CD1c-positive myeloid dendritic cell (primary cell): ENCODE measurements at regions not wholly inside any gene's neighbourhood (a gene's known extent, or its start where the extent isn't known, plus 50 kb on each side); places are given as distances from the start of the nearest gene placed in this dataset.
"Not testable (repeated sequence)": the region's sequence is repeated elsewhere in the genome, so short reads cannot be mapped to it uniquely, and the experiment has no call there.

Source experiments
- DNase-seq: peaks from one replicate; pipeline ENCODE4 v3.0.0-alpha.2; 2016; ENCODE audit errors: extremely low spot score

DNA sequence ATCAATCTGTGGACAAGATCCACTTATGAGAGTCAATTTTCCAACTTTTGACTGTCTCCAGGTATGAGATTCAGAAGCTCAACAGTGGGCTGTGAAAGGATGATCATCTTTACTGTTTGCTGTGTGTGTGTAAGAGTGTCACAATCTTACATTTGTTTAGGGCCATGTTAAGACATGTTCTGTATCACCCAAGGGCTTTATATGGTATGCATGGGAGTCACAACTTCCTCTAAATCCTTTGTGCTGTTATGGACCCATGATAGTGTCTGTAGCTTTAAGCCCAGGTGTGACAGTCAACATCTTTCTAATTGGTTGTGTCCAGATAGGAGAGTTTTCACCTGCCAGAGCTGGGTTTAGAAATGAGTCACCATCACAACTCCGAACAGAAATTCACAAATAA lies 70.2 kb downstream of the ZNF726 start:
- not testable (repeated sequence) for DNase-seq

- DNase-seq, result no peak
Measured at GRCh38 chr19:23986623-23987022, 71.9 kb downstream of the ZNF726 start.

DNA sequence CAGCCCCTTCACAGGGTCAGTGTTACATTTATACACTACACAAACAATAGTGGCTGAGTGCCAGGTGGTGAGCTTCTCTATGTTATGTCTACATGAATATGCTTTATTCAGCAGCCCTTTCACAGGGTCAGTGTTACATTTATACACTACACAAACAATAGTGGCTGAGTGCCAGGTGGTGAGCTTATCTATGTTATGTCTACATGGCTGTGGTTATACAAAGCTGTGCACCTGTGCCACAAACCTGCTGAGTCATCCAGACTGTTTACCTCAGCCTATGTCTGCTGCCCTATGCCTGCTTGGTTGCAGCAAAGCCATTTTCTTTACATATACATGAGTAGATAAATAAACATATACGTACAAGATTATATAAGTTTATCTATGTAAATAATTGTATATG lies 76.5 kb downstream of the ZNF726 start:
- DNase-seq, result no peak

DNA sequence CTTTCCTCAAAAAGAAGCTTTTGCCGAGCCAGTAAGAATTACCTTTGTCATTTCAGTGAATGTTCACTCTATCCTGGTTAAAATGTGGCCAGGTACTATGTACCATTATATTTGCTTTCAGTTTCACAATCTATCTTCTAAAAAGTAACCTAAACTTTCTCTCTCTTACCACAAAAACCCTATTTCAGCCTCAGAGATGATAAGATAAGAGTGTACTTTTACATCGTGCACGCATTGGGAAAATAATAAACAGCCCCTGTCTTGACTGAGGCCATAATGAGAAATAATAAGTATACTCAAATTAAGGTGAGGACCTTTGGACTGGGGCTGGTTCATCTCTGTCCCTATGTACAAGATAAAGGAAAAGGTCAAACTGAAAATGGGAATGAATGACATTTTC lies 77.7 kb downstream of the ZNF726 start:
- DNase-seq, result no peak

DNA sequence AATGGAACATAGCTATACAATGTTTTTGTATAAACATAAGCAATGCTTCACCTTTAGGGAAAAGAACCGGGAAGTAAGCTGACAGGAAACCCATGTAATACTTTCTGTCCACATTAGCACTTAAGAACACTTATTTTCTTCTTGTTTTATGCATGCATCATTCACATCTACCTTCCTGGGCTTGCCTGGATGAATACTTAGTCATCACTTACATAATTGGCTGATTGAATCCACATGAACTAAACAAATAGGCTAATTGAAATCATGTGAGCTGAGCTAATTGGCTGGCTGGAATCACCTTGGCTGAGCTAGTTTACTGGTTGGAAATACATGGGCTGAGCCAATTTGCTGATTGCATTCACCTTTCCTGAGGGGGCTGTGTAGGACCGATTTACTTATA lies 78.8 kb downstream of the ZNF726 start:
- no peak for DNase-seq

- DNase-seq, result no peak
Measured at GRCh38 chr19:23996549-23996948, 81.9 kb downstream of the ZNF726 start.

DNA sequence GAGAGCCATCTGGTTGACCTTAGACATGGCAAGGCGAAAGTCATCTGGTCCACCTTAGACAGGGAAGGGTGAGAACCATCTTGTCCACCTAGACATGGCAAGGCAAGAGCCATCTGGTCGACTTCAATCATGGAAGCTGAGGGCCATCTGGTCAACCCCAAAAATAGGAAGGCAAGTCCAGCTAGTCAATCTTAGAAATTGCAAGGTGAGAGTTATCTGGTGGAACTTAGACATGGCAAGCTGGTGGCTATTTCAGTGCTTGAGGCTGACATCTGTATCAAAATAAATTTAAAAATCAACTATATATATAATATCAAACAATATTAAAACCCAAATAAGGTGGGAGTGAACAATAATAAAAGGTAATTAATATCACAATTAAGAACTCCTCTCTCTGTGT lies 83.9 kb downstream of the ZNF726 start:
- no peak for DNase-seq

GRCh38 chr19:23999821-24000610 lies 85.3 kb downstream of the ZNF726 start:
- no peak for DNase-seq

DNA sequence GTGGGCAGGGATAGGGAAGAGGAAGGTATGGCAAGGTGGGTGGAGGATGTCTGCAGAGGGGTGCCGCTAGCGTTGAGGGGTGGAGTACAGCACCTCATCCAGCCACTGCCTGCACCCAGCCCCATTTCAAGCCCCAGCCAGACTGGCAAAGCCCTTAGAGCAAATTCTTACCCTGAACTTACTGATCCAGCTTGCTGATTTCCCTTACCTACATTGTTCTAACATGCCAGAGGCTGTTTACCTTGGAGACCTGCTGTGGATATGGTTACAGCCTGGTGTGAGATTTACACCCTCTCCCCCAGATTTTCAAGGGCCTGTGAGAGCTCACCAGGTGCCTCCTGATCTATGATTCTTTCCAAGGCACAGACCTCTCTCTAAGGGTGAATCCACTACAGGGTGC lies 86.0 kb downstream of the ZNF726 start:
- DNase-seq, result no peak

DNA sequence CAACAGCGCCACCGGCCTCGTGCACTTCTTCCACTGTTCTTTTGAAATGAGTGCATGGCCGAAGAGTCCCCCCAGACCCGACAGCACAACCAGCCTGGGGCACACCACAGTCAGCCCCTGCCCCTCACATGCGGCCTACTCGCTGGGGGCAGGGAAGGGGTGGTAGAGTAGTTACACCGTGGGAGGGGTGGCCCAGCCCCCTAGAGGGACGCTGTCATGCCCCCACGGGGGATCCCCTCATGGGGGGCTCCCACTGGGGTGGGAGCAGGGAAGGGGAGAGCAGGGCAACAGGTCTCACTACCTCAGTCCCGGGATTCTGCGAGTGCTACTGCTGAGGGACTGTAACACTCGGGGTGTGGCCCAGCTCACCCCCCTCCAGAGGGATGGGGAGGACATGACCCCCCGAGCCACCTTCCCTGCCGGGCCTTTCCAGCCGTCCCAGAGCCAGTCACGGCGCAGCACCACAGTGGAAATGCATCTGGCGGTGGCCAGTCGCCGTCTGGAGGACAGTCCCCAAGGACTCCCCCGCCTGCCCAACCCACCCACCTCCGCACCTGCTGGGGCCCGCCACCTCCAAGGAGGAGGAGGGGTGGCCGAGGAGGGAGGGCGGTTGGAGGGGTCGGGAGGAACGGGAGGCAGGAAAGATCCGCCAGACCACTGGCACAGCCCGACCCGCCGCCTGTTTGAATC lies 84.6 kb upstream of the ZNF254 start:
- no peak for DNase-seq

DNA sequence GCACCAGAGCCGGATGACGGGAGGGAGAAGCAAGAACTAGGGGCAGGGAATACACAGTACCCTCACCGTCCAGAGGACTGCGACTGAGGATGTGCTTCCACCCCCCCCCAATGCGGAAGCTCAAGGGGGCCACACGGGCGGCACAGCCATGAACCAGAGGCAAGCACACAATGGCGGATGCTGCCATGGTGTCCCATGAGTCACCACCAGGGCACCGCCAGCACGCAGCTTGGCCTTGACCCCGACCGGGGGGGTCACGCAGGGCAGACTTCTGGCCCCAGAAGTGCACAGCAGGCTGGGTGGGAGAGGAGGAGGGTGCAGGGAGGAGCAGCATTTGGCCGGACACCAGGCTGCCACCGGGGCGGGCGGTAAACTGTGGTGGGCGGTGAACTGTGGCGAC lies 83.5 kb upstream of the ZNF254 start:
- DNase-seq, result no peak

- DNase-seq, result no peak
Measured at GRCh38 chr19:24004166-24004565, 82.8 kb upstream of the ZNF254 start.

DNA sequence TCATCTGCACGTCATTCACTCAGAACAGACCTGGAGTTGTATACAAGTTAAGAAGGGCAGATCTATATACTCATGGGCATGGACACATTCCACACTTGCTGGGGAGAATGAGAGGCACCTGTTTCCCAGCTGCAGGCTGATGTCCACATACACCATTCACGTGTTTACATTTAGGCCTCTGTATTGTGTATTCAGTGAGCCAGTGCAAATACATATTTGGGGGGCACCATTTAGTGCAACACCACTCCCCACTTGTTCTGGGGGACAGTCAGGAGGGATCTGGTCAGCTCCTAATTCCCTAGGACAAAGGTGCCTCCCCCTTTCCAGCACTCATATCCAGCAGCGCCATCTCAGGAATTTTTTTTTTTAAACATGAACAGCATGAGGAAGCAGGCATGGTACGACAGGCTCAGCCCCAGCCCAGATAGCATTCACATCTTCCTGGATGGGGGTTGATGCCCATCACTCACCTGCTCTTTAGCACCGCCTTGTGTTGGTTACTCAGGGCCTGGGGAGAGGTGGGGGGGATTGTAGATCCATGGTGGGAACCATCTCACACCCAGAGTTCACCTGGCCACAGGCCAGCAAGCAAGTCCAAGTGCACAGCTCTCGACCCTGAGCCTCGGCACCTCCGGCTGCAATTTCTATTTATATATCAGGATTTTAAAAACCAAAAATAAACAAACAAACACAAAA lies 56.9 kb upstream of the ZNF254 start:
- no peak for DNase-seq

DNA sequence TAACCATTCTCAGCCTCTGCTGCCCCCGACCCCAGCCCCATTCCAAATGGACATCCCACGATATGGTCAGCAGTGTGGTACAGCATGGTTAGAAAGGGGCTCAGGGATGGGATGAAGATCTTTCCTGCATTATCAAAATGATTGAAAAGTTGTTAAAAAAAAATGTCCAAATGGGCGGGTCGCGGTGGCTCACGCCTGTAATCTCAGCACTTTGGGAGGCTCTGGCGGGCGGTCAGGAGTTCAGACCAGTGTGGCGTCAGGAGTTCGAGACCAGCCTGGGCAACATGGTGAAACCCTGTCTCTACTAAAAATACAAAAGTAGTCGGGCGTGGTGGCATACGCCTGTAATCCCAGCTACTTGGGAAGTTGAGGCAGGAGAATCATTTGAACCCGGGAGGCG lies 54.3 kb upstream of the ZNF254 start:
- no peak for DNase-seq

- DNase-seq, result peak; percentile 89
Measured at GRCh38 chr19:24033301-24033962, 53.6 kb upstream of the ZNF254 start.

DNA sequence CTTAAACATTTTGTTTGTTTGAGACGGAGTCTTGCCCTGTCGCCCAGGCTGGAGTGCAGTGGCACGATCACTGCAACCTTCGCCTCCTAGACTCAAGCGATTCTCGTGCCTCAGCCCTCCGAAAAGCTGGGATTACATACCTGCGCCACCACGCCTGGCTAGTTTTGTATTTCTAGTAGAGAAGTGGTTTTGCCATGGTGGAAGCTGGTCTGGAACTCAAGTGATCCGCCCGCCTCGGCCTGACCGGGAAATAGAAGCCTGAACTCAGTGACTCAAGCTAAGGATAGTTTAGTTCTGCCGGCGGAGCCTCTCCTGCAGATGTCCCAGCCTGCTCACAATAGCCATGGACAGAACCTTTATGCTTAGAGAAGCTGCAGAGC lies 53.0 kb upstream of the ZNF254 start:
- peak; percentile 25 for DNase-seq

DNA sequence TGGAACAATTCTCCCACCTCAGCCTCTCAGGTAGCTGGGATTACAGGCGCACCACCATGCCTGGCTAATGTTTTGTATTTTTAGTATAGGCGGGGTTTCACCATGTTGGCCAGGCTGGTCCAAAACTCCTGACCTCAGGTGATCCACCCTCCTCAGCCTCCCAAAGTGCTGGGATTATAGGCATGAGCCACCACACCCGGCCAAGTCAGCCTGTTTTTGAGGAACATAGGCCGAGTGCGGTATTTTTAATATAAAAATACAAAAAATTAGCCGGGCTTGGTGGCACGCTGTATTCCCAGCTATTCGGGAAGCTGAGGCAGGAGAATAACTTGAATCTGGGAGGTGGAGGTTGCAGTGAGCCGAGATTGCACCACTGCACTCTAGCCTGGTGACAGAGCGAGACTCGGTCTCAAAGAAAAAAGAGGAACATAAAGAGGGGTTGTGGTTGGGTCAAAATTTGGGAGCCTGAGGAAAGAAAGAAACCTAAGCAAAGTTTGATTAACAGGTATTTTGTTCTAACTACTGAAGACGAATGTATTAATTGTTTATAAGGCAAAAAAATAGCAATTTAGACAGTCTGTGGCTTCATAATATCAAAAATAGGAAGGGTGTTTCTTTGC lies 51.6 kb upstream of the ZNF254 start:
- peak; percentile 25 for DNase-seq
